ENCODE measurements at regions not wholly inside any gene's neighbourhood (a gene's known extent, or its start where the extent isn't known, plus 50 kb on each side); places are given as distances from the start of the nearest gene placed in this dataset.

- Mint-ChIP-seq H3K27ac (no peak overlapping the region), H3K4me3 (no peak overlapping the region), H3K36me3 (no peaks in the 10 kb centered on the region), H3K9me3 (no peaks in the 10 kb centered on the region), H3K27me3 (ENCODE audit: low read depth) (no peaks in the 10 kb centered on the region), H3K4me1 (peaks cover 40% of the 10 kb centered on the region)
- DNase-seq (ENCODE audit: low spot score in 2 of 2, unreplicated experiment in 2 of 2), result no peak
- no peak for TF ChIP-seq CTCF (IDR thresholded peaks at IDR 0.05; ENCODE audit: unreplicated experiment)
These were observed 929.6 kb downstream of the EPHA3 start for GRCh38 chr3:90036939-90037469.

GRCh38 chr3:90039994-90040393, 932.6 kb downstream of the EPHA3 start:
- Mint-ChIP-seq H3K27me3 (ENCODE audit: low read depth) (no peaks in the 10 kb centered on the region), H3K36me3 (no peaks in the 10 kb centered on the region), H3K9me3 (no peaks in the 10 kb centered on the region), H3K4me3 (no peak overlapping the region), H3K4me1 (peaks cover 32% of the 10 kb centered on the region), H3K27ac (no peak overlapping the region)
- no peak for TF ChIP-seq CTCF (IDR thresholded peaks at IDR 0.05; ENCODE audit: unreplicated experiment)
- no peak for DNase-seq (ENCODE audit: low spot score in 2 of 2, unreplicated experiment in 2 of 2)

GRCh38 chr3:90040554-90040953, 933.1 kb downstream of the EPHA3 start:
- Mint-ChIP-seq H3K4me3 (no peak overlapping the region), H3K9me3 (no peaks in the 10 kb centered on the region), H3K36me3 (no peaks in the 10 kb centered on the region), H3K4me1 (peaks cover 32% of the 10 kb centered on the region), H3K27ac (no peak overlapping the region), H3K27me3 (ENCODE audit: low read depth) (no peaks in the 10 kb centered on the region)
- no peak for DNase-seq (ENCODE audit: low spot score in 2 of 2, unreplicated experiment in 2 of 2)
- TF ChIP-seq CTCF (IDR thresholded peaks at IDR 0.05; ENCODE audit: unreplicated experiment), result no peak

GRCh38 chr3:90041995-90042394, 934.6 kb downstream of the EPHA3 start:
- Mint-ChIP-seq H3K4me1 (peaks cover 32% of the 10 kb centered on the region), H3K27ac (no peak overlapping the region), H3K36me3 (no peaks in the 10 kb centered on the region), H3K27me3 (ENCODE audit: low read depth) (no peaks in the 10 kb centered on the region), H3K9me3 (no peaks in the 10 kb centered on the region), H3K4me3 (no peak overlapping the region)
- TF ChIP-seq CTCF (IDR thresholded peaks at IDR 0.05; ENCODE audit: unreplicated experiment), result no peak
- DNase-seq (ENCODE audit: low spot score in 2 of 2, unreplicated experiment in 2 of 2), result no peak

- Mint-ChIP-seq H3K9me3 (no peaks in the 10 kb centered on the region), H3K27ac (no peak overlapping the region), H3K4me1 (peaks cover 27% of the 10 kb centered on the region), H3K4me3 (no peak overlapping the region), H3K27me3 (ENCODE audit: low read depth) (no peaks in the 10 kb centered on the region), H3K36me3 (no peaks in the 10 kb centered on the region)
- no peak for TF ChIP-seq CTCF (IDR thresholded peaks at IDR 0.05; ENCODE audit: unreplicated experiment)
- no peak for DNase-seq (ENCODE audit: low spot score in 2 of 2, unreplicated experiment in 2 of 2)
These were observed 935.9 kb downstream of the EPHA3 start for GRCh38 chr3:90043287-90043686.
